Left lung (tissue), 4 donors: ENCODE measurements at regions not wholly inside any gene's neighbourhood (a gene's known extent, or its start where the extent isn't known, plus 50 kb on each side); places are given as distances from the start of the nearest gene placed in this dataset.
A peak's percentile ranks its signal among the peaks of the same experiment; 100 is the strongest.

Experiments used
- ATAC-seq: fragments of 200-7000 bp; cut with Tn5 transposase; one replicate; pipeline ENCODE4 v1.9.1; 2020; ENCODE audit warnings: moderate library complexity
- DNase-seq, 4 donors: peaks; one replicate each; pipeline ENCODE4 v3.0.0-alpha.2; 2013 to 2020
- H3K27ac ChIP-seq, 2 donors: fragments of 200-600 bp; sonication (generic) in 1 of 2; one replicate each; pipeline versions ENCODE4 v1.5.0 to v1.8.0; 2020 to 2021
- H3K27me3 ChIP-seq, 2 donors: fragments of 200-600 bp; sonication (generic) in 1 of 2; one replicate each; pipeline versions ENCODE4 v1.5.0 to v1.8.0; 2020 to 2021
- H3K36me3 ChIP-seq, 2 donors: fragments of 200-600 bp; sonication (generic) in 1 of 2; one replicate each; pipeline versions ENCODE4 v1.5.0 to v1.8.0; 2020 to 2021
- H3K4me1 ChIP-seq, 2 donors: fragments of 200-600 bp; one replicate each; pipeline ENCODE4 v1.8.0; 2021
- H3K4me3 ChIP-seq, 2 donors: fragments of 200-600 bp; sonication (generic) in 1 of 2; one replicate each; pipeline versions ENCODE4 v1.5.0 to v1.8.0; 2020 to 2021; ENCODE audit warnings: mild to moderate bottlenecking in 1 of 2
- H3K9me3 ChIP-seq, 2 donors: fragments of 200-600 bp; sonication (generic) in 1 of 2; one replicate each; pipeline versions ENCODE4 v1.5.0 to v1.8.0; 2020 to 2021
- CTCF ChIP-seq, 2 donors: fragments of 200-600 bp; sonication (generic) in 1 of 2; IDR thresholded peaks; one replicate each; pipeline versions ENCODE4 v1.5.0 to v1.8.0; 2021; ENCODE audit warnings: antibody characterized with exemption in 2 of 2
- intact Hi-C, 2 donors: fragments of 100-400 bp; cut with DNase I; formaldehyde crosslinking; loops; one replicate each; pipeline versions ENCODE4 v1.11.2 to v1.14.2; 2022
- donor health status: DM: no; HTN: yes; CAD: no.
- donor health status: DM: no; HTN: no; CAD: no.

DNA sequence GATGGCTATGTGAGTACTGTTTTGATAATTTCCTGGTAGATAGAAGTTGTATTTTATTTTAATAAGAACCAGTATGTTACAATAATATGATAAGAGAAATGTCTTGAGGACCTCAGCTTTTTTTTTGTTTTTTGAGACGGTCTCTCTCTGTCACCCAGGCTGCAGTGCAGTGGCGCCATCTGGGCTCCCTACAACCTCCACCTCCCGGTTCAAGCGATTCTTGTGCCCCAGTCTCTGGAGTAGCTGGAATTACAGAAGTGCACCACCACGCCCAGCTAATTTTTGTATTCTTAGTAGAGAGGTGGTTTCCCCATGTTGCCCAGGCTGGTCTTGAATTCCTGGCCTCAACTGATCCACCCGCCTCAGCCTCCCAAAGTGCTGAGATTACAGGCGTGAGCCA is 968.1 kb upstream of the ADGRL4 start:
- Histone ChIP-seq H3K36me3 (no peaks in the 10 kb centered on the region), H3K4me1 (no peaks in the 10 kb centered on the region), H3K4me3 (no peak overlapping the region), H3K27ac (no peak overlapping the region), H3K9me3 (peaks cover 0 to 3% of the 10 kb centered on the region in 2 donors), H3K27me3 (no peaks in the 10 kb centered on the region)
- TF ChIP-seq CTCF (IDR thresholded peaks at IDR 0.05), result no peak
- ATAC-seq (no peak), DNase-seq (no peak)
- intact Hi-C loops, result no loop called here

GRCh38 chr1:79969886-79970285 is 963.4 kb upstream of the ADGRL4 start:
- no peaks in the 10 kb centered on the region for H3K36me3 ChIP-seq
- no peaks in the 10 kb centered on the region for H3K4me1 ChIP-seq
- no peak for TF ChIP-seq CTCF (IDR thresholded peaks at IDR 0.05)
- no peak for DNase-seq
- intact Hi-C loops, result no loop called here
- H3K4me3 ChIP-seq, result no peak overlapping the region
- H3K27me3 ChIP-seq, result no peaks in the 10 kb centered on the region
- H3K27ac ChIP-seq, result no peak overlapping the region
- ATAC-seq, result no peak
- peaks cover 0 to 3% of the 10 kb centered on the region in 2 donors for H3K9me3 ChIP-seq

DNA sequence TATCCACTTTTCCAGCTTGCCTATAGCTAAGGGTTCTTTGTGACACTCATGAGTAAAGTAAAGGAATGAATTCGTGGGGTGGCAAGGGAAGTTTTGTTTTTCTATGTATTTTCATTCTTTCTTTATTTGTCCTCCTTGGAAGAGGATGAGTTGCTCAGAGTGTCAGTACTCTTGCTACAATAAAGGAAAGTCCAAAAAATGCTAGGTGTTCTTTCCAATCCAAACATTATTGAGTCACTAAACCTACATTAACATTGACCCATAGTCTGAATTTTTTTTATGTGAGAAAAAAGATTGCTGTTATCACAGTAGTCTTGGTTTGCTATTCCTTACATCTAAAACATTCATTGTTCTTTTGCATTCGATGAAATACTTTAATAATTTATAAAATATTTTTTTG is 959.9 kb upstream of the ADGRL4 start:
- DNase-seq, result no peak
- H3K9me3 ChIP-seq, result peaks cover 0 to 3% of the 10 kb centered on the region in 2 donors
- no peaks in the 10 kb centered on the region for H3K27me3 ChIP-seq
- no peaks in the 10 kb centered on the region for H3K36me3 ChIP-seq
- H3K4me3 ChIP-seq, result no peak overlapping the region
- no peak overlapping the region for H3K27ac ChIP-seq
- H3K4me1 ChIP-seq, result no peaks in the 10 kb centered on the region
- no peak for TF ChIP-seq CTCF (IDR thresholded peaks at IDR 0.05)
- ATAC-seq, result no peak
- intact Hi-C loops, result no loop called here

DNA sequence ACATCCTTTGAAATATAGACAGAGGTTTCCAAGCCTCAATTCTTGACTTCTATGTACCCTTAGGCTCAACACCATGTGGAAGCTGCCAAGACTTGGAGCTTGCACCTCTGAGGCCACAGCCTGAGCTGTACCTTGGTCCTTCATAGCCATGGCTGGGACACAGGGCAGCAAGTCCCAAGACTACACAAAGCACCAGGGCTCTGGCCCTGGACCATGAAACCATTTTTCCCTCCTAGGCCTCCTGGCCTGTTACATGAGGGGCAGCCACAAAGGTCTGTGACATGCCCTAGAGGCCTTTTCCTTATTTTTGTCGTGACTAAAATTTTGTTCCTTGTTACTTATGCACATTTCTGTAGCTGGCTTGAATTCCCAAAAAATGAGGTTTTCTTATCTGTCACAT is 953.1 kb upstream of the ADGRL4 start:
- Histone ChIP-seq H3K36me3 (no peaks in the 10 kb centered on the region), H3K27me3 (no peaks in the 10 kb centered on the region), H3K4me1 (no peaks in the 10 kb centered on the region), H3K4me3 (no peak overlapping the region), H3K27ac (no peak overlapping the region), H3K9me3 (peaks cover 0 to 20% of the 10 kb centered on the region in 2 donors)
- no peak for DNase-seq
- TF ChIP-seq CTCF (IDR thresholded peaks at IDR 0.05), result no peak
- no peak for ATAC-seq
- intact Hi-C loops, result no loop called here

DNA sequence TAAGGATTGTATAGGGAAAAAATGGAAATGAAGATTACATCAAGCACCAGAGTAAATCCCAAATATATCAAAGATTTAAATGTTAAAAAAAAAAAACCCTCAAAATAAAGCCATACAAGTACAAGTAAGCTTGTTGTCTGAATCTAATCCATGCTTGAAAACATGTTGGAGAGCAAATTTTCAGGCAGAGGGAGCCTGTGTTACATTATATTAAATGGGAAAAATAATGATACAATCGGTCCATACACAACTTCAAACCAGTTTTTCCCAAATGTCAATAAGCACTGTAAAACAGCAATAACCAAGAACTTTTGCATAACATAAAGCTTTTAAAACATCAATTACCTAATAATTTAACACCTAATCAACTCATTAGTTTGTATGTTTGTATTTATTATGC is 949.4 kb upstream of the ADGRL4 start:
- Histone ChIP-seq H3K4me3 (no peak overlapping the region), H3K36me3 (no peaks in the 10 kb centered on the region), H3K27me3 (no peaks in the 10 kb centered on the region), H3K9me3 (peaks cover 0 to 44% of the 10 kb centered on the region in 2 donors), H3K4me1 (no peaks in the 10 kb centered on the region), H3K27ac (no peak overlapping the region)
- ATAC-seq (no peak), DNase-seq (peak in 1 of 4 donors; percentile 26)
- intact Hi-C loops, result no loop called here
- TF ChIP-seq CTCF (IDR thresholded peaks at IDR 0.05), result peak in 1 of 2 donors; percentile 16
